Myocyte (in vitro differentiated cells): ENCODE measurements at regions not wholly inside any gene's neighbourhood (a gene's known extent, or its start where the extent isn't known, plus 50 kb on each side); places are given as distances from the start of the nearest gene placed in this dataset.
"Not testable (repeated sequence)": the region's sequence is repeated elsewhere in the genome, so short reads cannot be mapped to it uniquely, and the experiment has no call there.

Experiments used
- DNase-seq: peaks from one replicate; pipeline ENCODE4 v3.0.0-alpha.2; 2012; ENCODE audit warnings: low read depth

DNA sequence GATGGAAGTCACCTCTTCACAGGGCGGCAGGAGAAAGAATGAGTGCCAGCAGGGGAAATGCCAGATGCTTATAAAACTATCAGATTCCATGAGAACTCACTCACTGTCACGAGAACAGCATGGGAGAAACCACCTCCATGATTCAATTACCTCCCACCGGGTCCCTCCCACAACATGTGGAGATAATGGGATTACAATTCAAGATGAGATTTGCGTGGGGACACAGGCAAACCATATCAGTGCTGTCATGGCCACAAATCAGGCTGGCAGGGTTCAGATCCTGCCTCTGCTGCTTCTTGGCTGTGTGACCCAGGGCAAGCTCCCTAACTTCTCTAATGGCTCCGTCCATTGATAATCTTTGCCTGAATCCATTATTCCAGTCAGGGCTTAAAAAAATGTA, 389.5 kb downstream of the NPHP4 start:
- not testable (repeated sequence) for DNase-seq

DNA sequence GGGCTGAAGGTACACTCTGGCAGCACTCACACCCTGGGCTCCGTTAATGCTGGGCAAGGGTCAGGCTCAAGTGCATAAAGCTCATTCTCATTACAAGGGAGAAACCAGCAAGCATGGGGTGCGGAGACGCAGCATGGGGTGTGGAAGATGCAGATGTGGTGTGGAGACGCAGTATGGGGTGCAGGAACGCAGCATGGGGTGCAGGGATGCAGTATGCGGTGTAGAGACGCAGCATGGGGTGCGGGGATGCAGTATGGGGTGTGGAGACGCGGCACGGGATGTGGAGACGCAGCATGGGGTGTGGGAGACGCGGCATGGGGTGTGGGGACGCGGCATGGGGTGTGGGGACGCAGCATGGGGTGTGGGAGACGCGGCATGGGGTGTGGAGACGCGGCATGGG, 390.7 kb downstream of the NPHP4 start:
- DNase-seq: no peak

DNA sequence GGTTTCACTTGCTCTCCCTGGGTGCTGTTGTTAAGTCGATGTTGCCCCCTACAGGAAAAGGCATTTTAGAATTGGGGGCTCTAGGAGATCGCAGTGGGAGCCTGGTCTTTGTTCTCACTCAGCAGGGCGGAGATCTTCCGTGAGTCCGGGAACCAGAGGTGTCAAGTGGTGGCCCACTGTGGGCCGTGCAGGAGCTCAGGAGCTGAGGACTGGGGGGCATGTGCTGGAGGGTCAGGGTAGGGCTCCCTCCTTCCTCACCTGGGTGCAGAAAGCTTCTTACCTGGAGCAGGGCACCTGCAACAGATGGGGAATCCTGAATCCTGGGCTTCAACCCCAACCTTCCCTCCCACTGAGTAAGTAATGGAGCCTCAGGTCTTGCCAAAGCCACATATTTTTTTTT, 392.7 kb downstream of the NPHP4 start:
- DNase-seq: no peak

DNA sequence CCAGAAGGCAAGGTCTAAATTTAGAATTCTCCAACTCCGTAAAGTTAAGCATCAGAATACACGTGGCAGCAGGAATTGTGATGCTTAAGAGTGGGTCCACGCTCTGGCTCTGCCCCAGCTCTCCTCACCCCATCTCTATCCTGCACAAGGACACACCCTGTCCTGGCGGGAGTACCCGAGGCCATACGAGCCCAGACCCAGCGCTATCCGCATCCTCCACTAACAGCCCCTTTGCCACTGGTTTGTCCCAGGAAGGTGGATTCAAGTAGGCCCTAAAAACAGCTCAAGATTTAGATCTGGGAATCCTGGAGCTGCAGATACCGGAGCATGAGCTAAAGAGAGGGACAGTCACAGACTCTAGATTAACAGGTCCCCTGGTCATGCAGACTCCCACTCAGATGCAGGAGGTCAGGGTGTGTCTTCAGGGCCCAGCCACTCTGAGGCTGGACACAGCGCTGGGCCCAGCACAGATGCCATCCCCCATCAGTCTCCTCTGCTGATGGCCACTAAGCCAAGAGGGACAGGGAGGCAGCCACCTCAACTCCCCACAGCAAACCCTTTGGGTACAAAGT, 393.3 kb downstream of the NPHP4 start:
- no peak for DNase-seq

DNA sequence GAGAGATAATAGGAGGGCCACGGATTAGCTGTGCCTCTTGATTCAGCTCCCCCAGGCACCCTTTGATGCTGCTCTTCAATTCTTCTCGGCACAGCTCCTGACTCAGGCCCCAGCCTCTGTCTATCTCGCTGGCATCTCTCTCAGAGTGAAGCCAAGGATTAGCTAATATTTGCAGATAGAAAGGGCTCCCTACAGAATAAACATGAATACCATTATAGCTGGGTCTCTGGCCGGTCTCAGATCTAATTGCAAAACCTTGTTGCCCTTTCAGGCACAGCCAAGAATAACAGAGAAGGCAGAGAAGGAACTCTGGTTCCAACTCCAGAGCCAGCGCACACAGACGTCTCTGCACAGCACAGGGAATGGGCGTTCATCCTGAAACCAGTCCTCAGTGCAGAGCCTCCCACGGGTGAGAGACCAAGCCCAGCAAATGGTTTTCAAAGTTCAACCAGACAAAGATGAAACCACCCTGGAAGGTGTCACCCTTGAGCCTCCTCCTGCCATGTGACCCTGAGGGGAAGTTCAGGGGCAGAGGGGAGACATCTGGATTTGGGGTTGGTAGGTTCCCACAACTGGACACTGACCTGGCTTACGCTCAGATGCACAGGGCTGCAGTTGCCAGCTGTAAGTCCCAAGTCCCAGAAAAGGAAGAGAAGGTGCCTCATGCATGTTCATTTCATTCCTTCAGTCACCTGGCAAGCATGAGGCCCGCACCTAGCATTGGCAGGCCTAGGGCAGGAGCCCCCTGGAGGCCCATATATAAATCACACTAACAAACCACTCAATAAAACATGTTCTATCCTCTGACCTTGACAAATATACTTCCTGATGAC, 394.0 kb downstream of the NPHP4 start:
- no peak for DNase-seq

DNA sequence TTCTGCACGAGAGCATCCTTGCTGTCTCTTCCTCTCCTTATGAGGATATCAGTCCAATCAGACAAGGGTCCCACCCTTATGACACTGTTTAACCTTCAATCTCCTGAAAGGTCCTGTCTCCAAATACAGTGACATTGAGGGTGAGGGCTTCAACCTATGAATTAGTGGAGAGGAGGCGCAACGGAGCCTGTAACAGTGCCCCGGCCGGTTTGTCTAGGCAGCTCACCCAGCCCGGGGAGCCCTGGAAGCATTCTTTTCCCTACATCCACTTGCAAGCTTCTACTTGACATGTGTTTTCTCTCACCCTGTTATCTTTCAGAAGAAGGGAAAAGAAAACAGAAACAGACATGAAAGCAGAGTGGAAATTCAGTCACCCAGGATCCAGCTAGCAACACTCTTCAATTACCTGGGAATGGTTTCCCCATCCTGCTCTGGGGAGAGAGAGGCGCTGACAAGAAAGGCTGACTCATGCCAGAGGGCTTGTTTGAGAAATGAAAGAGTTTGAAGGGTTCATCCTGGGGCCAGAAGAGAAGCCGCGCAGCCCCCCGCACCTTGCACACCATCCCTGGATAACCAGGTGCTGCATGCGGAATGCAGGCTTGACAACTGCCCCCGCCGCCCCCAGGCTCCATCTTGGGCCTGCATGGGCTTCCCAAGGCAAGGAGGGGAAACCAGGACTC, 394.9 kb downstream of the NPHP4 start:
- no peak for DNase-seq

DNA sequence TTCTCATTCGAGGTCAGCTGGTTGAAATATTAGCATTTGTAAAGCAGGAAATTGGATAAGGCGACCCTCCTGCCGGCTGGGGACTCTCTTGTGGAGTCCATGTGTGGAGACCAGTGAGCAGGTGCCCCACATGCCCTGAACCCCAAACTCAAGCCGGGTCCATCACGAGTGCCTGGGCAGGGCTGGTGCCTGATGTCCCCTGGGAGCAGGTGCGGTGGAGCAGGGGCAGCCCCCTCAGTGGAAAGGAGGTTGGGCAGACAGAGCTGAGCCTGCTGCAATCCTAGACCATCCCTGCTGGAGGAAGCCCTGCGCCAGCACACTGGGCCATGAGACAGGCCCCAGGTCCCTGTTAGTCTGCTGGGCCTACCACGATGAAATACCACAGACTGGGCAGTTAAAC, 395.6 kb downstream of the NPHP4 start:
- no peak for DNase-seq

DNA sequence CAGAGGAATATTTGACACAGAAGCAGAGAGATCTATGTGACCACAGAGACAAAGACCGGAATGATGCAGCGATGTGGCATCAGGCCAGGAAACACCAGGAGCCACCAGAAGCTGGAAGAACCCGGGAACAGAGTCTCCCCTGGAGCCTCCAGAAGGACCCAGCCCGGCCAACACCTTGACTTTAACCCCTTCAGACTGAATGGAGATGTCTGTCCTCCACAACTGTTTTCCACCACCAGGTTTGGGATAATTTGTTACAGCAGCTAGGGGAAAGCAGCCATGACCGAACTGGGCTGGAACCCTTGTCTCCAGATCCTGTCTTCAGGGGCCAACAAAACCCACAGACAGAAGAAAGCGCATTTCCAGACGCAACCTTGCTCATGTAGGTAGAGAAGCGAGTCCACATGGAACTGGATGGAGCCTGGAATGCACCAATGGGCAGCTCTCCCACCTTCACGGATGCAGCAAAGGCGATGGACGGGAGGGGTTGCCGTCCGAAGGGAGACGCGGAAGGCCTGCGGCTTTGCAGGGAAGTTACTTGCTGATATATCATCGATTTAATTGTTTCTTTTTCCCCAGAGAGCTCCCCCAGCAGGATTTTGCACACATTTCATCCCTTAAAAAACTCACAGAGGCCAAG, 396.6 kb downstream of the NPHP4 start:
- no peak for DNase-seq

DNA sequence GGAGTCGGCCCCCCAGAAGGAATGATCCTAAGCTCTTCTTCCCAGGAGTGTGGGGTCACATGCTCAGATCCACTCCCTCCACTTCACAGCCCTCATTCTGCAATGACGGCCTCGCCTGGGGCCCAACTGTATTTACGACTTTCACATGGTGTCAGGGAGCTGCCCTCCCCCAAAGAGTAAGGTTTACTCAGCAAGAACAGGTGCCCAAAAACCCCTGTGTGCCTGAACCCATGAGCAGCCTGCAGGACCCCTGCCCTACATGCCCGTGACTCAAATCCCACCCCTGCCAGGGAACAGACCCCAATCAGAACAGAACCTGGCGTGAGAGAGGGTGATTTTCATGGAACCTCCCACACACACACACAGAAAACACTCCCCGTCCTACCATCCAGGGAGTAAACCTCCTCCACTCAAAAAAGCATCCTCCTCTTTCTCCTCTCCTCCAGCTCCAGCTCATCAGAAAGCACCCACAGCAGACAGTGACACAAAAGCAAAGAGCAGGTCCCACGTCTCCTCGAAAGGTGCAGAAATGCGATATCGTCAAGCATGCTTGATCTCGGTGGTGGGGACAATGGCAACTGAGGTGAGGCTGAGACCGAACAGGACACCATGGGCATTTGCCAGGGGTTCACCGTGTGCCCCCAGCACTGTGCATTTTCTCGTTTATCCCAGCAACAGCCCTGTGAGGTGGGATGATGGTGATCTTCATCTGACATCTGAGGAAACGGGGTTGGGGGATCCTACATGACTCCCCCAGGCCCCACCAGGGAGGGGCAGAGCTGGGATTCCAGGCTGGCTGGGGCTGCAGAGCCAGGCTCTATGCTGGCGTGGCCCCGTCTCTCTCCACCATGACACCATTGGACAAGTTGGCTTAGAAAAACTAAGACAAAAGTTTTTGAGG, 397.9 kb downstream of the NPHP4 start:
- DNase-seq: no peak

DNA sequence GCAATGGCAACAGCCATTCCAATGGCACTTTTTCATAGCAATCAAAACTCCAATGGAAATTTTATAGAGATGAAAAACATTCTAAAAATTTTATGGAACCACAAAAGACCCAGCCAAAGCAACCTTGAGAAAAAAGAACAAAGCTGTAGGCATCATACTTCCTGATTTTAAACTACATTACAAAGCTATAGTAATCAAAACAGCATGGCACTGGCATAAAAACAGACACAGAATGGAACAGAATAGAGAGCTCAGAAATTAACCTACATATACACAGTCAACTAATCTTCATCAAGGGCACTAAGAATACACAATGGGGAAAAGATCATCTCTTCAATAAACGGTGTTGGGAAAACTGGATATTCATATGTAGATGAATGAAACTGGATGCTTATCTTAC, 401.5 kb downstream of the NPHP4 start:
- no peak for DNase-seq

DNA sequence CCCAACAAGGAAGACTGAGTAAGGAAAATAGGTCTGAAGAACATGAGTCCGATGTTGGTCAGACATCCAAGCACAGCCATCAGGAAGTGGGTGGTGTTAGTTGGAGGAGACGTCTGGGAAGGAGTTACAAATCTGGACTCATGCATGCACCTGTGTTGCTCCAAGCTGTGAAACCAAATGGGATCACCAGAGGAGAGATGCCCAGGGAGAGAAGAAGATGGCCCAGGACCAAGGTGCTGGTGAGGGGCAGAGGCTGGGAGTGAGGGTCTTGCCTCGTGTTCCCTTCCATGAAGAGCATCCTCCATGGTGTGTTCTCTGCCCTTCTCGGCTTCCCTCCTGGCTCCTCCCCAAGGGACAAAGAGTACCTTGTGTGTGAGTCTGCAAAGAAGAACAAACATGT, 405.6 kb downstream of the NPHP4 start:
- no peak for DNase-seq

DNA sequence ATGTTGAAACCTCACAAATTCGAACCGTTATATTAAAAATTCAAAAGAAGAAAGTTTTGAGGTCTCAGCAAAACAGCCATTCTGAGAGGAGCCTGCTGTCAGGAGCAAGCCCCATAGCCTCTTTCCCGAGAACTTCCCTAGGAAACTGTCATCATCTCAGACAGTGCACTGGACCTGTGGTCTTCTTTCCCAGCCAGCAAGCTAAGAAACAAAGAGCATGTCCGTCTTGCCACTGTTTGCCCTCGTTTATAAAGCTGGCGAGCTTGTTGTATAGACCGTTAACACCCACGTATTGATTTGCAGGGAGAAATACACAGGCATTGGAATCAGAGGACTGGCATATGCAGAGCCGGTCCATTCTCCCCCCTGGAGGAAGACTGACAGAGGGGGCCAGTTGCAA, 407.0 kb downstream of the NPHP4 start:
- no peak for DNase-seq

DNA sequence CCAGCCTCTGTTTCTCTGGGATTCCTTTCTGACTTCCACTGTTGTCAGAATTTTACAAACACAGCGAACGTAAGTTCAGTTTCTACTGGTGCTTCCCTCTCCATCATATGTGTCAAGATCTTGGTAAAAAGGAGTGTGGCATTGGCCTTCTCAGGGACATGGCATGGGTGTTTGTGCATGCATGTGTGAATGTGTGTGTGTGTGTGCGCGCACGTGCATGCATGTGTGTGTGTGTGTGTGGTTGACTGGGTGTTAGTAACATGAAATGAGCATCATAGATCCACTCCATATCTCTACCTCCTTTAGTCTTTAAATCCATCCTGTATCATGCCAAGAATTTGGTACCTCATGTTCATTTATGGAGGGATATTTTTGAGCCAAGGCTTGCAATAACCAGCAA, 411.3 kb downstream of the NPHP4 start:
- DNase-seq: no peak

DNA sequence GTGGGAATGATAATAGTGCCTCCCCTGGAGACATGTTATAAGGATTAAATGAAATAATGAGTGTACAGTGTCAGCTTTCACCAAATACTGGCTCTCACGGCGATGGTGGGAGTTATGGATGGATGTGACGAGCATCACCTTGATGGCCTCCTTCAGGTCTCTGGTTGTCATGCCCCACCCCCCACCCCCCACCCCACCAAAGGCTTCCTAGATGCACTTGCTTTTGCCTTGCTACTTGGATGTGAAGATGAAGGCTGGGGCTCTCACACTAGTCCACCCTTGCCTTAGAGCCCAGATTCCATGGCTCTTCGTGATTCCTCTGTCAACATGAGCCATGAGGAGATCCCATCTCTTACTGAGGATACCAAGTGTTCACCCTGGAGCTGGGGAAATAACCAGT, 412.3 kb downstream of the NPHP4 start:
- no peak for DNase-seq

DNA sequence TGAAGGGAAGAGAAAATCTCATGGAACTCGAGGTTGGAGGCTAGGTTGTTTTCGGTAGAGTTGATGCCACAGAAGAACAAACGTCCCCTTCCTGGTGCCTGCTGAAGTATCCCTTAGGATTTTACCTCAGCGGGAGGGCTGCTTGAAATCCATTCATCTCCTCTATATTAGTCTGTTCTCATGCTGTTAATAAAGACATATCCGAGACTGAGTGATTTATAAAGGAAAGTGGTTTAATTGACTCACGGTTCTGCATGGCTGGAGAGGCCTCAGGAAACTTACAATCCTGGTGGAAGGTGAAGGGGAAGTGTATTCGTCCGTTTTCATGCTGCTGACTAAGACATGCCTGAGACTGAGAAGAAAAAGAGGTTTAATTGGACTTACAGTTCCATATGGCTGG, 413.5 kb downstream of the NPHP4 start:
- no peak for DNase-seq

DNA sequence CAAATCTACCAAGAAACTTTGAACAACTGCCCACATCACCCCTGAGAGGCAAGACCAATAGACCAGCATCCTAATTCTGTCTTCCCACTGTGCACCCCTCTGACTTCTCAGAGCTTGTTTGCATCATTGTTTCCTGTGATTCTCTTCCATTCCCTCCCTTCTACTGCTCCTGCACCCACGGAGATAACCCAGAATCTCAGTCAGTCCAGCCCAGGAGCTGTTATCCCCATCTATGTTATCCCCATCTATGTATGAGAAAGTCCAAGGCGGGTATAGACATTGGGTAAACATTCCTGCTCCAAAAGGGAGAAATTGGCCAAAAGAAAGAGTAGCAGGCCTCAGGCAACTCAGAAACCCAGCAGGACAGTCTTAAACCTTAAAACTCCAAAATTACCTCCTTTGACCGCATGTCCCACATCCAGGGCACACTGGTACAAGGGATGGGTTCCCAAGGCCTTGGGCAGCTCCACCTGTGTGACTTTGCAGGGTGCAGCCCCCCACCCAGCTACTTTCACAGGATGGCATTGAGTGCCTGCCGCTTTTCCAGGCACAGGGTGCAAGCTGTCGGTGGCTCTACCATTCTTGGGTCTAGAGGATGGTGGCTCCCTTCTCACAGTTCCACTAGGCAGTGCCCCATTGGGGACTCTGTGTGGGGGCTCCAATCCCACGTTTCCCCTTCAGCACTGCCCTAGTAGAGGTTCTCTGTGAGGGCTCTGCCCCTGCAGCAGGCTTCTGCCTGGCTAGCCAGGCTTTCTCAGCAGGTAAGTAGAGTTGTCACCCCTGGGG, 414.8 kb downstream of the NPHP4 start:
- DNase-seq: no peak

DNA sequence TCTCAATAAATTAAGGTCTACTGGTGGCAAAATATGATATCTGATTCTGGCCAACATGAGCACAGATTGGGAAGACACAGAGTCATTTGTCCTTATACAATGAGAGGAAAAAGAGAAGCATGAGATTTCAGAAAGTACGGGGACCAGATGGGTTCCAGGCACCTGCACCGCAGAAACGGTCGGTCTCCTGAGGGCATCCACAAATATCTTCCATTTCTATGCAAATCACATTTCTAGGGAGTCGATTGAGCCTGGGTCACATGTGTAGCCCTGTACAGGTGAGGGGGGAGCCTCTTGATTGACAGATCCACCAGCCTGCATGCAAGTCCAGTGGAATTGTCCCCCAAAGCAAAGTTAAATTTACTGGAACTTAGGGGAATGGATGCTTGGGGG, 415.6 kb downstream of the NPHP4 start:
- no peak for DNase-seq

DNA sequence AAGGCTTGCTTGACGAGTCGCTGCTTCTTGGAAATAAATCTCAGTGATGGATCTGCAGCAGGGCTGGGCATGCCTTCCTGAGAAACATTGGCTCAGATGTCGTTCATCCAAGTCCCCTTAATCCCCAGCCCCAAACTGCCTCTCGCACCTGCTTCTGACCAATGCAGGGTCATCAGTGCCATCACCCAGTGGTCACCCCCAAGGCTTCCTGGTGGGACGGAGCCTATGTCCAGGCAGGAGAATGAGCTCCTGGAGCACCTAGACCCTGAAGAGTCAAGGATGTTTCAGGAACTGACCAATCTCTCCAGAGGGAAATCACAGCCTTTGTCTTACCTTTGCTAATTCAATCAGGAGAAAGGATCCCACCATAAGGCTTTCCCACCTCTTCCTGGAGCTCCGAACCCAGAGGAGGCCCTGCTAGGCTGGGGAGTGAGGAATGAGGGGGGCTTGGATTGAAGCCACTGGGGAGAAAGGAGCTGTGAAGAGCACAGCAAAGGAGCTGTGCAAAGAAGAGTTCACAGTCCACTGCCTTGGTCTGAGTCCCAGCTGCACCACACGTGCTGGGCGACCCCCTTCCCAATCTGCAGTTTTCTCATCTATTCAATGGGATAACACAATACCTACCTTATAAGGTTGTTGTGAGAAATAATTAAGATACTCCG, 416.1 kb downstream of the NPHP4 start:
- DNase-seq: no peak

DNA sequence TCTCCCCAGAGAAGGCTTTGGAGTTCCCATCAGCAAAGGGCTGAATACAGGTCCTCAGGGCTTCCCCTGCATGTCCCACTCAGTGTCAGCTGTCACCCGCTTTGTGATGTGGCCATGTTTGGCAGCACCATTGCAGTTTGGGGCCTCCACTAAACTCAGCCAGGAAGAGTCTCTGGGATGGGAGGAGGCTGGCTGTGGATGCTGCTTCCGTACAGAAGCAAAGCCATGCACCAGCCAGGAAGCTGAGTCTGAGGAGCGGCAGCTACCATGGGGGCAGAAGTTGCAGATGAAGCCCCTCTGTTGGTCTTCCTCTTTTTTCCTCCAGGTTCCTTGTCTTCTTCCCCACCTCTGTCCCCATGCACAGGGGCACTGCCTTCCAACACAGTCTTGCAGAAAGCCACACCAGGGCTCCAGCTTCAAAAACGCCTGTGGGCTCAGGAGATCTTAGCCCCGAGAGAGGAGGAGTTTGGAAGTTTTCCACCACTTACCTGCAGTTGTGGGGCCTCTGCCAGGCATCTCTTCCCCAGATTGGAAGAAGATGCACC, 416.8 kb downstream of the NPHP4 start:
- no peak for DNase-seq

DNA sequence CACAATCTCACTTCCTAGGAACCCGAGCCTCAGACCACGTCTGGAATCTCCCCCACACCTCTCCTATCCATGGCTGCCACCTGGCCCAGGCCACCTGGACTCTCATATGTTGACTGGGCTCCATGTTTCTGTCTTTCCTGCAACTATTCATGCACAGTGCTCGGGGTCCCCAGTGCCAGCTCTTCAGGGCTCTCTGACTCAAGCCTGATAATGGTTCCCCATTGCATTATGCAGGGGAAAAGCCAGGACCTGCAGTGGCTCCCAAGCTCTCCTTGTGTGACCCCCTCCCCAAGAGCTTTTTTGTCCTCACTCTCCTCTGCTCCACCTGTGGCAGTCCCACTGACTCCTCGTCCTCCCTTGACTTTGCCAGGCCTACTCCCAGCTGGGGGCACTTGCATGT, 417.6 kb downstream of the NPHP4 start:
- no peak for DNase-seq
